SK-N-SH treated with all-trans-retinoic acid at 6 μM for 48 hours (cell line): ENCODE measurements at regions not wholly inside any gene's neighbourhood (a gene's known extent, or its start where the extent isn't known, plus 50 kb on each side); places are given as distances from the start of the nearest gene placed in this dataset.

ENCODE experiments used
- ATAC-seq: fragments of 200-7000 bp; cut with Tn5 transposase; 3 replicates; pipeline ENCODE4 v1.9.1; 2020; ENCODE audit warnings: mild to moderate bottlenecking, moderate library complexity
- ARNTL ChIP-seq: fragments of 450-650 bp; formaldehyde crosslinking; IDR thresholded peaks from 2 replicates; pipeline ENCODE4 v1.5.0; 2020; ENCODE audit warnings: low read depth, mild to moderate bottlenecking, moderate library complexity, borderline replicate concordance
- BACH2 ChIP-seq: fragments of 250-450 bp; sonication (Bioruptor Pico); IDR thresholded peaks from 2 replicates; pipeline ENCODE4 v1.9.0; 2021; ENCODE audit warnings: mild to moderate bottlenecking, borderline replicate concordance
- CSDC2 ChIP-seq: fragments of 250-450 bp; sonication (Bioruptor Pico); IDR thresholded peaks from 2 replicates; pipeline ENCODE4 v1.5.0; 2020; ENCODE audit warnings: mild to moderate bottlenecking, moderate library complexity
- ESRRG ChIP-seq: fragments of 250-450 bp; sonication (Bioruptor Pico); IDR thresholded peaks from 2 replicates; pipeline ENCODE4 v1.6.1; 2021; ENCODE audit warnings: mild to moderate bottlenecking
- GLIS3 ChIP-seq: fragments of 250-450 bp; sonication (Bioruptor Pico); IDR thresholded peaks from 2 replicates; pipeline ENCODE4 v1.5.0; 2020; ENCODE audit warnings: mild to moderate bottlenecking, moderate library complexity
- ISL1 ChIP-seq: fragments of 250-450 bp; sonication (Bioruptor Pico); IDR thresholded peaks from 2 replicates; pipeline ENCODE4 v2.1.2; 2022; ENCODE audit warnings: mild to moderate bottlenecking, moderate library complexity
- OSR1 ChIP-seq: fragments of 250-450 bp; sonication (Bioruptor Pico); IDR thresholded peaks from 2 replicates; pipeline ENCODE4 v1.8.0; 2022; ENCODE audit warnings: moderate library complexity, mild to moderate bottlenecking, inconsistent platforms
- PPARA ChIP-seq: fragments of 250-450 bp; sonication (Bioruptor Pico); IDR thresholded peaks from 2 replicates; pipeline ENCODE4 v1.5.0; 2020; ENCODE audit warnings: mild to moderate bottlenecking, borderline replicate concordance
- RARB ChIP-seq: fragments of 250-450 bp; sonication (Bioruptor Pico); IDR thresholded peaks from 2 replicates; pipeline ENCODE4 v1.8.0; 2021; ENCODE audit warnings: mild to moderate bottlenecking, moderate library complexity
- SNAI2 ChIP-seq: fragments of 250-450 bp; sonication (Bioruptor Pico); IDR thresholded peaks from 2 replicates; pipeline ENCODE4 v1.5.0; 2020; ENCODE audit warnings: mild to moderate bottlenecking, moderate library complexity
- TCF4 ChIP-seq: fragments of 250-450 bp; sonication (Bioruptor Pico); IDR thresholded peaks from 2 replicates; pipeline ENCODE4 v1.8.0; 2021; ENCODE audit warnings: mild to moderate bottlenecking, moderate library complexity, borderline replicate concordance
- TOX ChIP-seq: fragments of 250-450 bp; sonication (Bioruptor Pico); IDR thresholded peaks from 2 replicates; pipeline ENCODE4 v1.8.0; 2021; ENCODE audit warnings: mild to moderate bottlenecking, moderate library complexity, borderline replicate concordance
- ZC3H10 ChIP-seq: fragments of 250-450 bp; sonication (Bioruptor Pico); IDR thresholded peaks from 2 replicates; pipeline ENCODE4 v1.5.1; 2021; ENCODE audit warnings: mild to moderate bottlenecking, moderate library complexity
- ZNF565 ChIP-seq: fragments of 450-650 bp; formaldehyde crosslinking; conservative IDR thresholded peaks from 2 replicates; pipeline ENCODE4 v1.5.0; 2020; ENCODE audit warnings: low read depth, mild to moderate bottlenecking, moderate library complexity
- ZNF70 ChIP-seq: fragments of 450-650 bp; formaldehyde crosslinking; IDR thresholded peaks from 2 replicates; pipeline ENCODE4 v1.5.0; 2020; ENCODE audit warnings: mild to moderate bottlenecking, moderate library complexity
- ZNF8 ChIP-seq: fragments of 450-650 bp; formaldehyde crosslinking; IDR thresholded peaks from 2 replicates; pipeline ENCODE4 v1.5.0; 2020; ENCODE audit warnings: mild to moderate bottlenecking, moderate library complexity
- TF ChIP-seq, protein P1 (sequence below): fragments of 250-450 bp; sonication (Bioruptor Pico); IDR thresholded peaks from 2 replicates; pipeline ENCODE4 v1.5.0; 2020; ENCODE audit warnings: mild to moderate bottlenecking, moderate library complexity
- TF ChIP-seq, protein P2 (sequence below): fragments of 250-450 bp; sonication (Bioruptor Pico); IDR thresholded peaks from 2 replicates; pipeline ENCODE4 v1.5.1; 2020; ENCODE audit warnings: low read depth, mild to moderate bottlenecking, moderate library complexity
- TF ChIP-seq, protein P3 (sequence below): fragments of 250-450 bp; sonication (Bioruptor Pico); IDR thresholded peaks from 2 replicates; pipeline ENCODE4 v1.8.0; 2020; ENCODE audit warnings: mild to moderate bottlenecking, moderate library complexity, borderline replicate concordance
- TF ChIP-seq, protein P4 (sequence below): fragments of 250-450 bp; sonication (Bioruptor Pico); IDR thresholded peaks from 2 replicates; pipeline ENCODE4 v1.5.1; 2021; ENCODE audit warnings: mild to moderate bottlenecking, moderate library complexity
- TF ChIP-seq, protein P5 (sequence below): fragments of 250-450 bp; sonication (Bioruptor Pico); IDR thresholded peaks from 2 replicates; pipeline ENCODE4 v1.8.0; 2021; ENCODE audit warnings: low read depth, mild to moderate bottlenecking, moderate library complexity, borderline replicate concordance

DNA sequence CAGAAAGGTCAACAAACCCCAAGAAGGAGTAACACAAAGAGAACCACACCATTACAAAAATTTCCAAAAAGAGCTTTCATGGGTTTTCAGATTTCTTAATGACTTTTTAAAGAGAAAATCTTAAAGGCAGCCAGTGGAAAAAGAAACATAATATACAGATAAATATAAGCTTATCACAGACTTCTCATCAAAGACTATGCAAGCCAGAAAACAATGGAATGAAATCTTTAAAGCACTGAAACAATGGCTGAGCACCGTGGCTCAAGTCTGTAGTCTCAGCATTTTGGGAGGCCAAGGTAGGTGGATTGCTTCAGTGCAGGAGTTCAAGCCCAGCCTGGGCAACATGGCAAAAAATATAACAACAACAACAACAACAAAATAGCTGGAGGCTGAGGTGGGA lies 237.4 kb downstream of the CYP26B1 start:
- no peak for ATAC-seq
- TF ChIP-seq, protein P1, sequence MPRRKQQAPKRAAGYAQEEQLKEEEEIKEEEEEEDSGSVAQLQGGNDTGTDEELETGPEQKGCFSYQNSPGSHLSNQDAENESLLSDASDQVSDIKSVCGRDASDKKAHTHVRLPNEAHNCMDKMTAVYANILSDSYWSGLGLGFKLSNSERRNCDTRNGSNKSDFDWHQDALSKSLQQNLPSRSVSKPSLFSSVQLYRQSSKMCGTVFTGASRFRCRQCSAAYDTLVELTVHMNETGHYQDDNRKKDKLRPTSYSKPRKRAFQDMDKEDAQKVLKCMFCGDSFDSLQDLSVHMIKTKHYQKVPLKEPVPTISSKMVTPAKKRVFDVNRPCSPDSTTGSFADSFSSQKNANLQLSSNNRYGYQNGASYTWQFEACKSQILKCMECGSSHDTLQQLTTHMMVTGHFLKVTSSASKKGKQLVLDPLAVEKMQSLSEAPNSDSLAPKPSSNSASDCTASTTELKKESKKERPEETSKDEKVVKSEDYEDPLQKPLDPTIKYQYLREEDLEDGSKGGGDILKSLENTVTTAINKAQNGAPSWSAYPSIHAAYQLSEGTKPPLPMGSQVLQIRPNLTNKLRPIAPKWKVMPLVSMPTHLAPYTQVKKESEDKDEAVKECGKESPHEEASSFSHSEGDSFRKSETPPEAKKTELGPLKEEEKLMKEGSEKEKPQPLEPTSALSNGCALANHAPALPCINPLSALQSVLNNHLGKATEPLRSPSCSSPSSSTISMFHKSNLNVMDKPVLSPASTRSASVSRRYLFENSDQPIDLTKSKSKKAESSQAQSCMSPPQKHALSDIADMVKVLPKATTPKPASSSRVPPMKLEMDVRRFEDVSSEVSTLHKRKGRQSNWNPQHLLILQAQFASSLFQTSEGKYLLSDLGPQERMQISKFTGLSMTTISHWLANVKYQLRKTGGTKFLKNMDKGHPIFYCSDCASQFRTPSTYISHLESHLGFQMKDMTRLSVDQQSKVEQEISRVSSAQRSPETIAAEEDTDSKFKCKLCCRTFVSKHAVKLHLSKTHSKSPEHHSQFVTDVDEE = no peak
- TF ChIP-seq TOX (CRISPR knock-in tag) (no peak), ISL1 (CRISPR knock-in tag) (no peak), RARB (no peak)
- TF ChIP-seq, protein P2, sequence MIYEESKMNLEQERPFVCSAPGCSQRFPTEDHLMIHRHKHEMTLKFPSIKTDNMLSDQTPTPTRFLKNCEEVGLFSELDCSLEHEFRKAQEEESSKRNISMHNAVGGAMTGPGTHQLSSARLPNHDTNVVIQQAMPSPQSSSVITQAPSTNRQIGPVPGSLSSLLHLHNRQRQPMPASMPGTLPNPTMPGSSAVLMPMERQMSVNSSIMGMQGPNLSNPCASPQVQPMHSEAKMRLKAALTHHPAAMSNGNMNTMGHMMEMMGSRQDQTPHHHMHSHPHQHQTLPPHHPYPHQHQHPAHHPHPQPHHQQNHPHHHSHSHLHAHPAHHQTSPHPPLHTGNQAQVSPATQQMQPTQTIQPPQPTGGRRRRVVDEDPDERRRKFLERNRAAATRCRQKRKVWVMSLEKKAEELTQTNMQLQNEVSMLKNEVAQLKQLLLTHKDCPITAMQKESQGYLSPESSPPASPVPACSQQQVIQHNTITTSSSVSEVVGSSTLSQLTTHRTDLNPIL (CRISPR knock-in tag) = no peak

DNA sequence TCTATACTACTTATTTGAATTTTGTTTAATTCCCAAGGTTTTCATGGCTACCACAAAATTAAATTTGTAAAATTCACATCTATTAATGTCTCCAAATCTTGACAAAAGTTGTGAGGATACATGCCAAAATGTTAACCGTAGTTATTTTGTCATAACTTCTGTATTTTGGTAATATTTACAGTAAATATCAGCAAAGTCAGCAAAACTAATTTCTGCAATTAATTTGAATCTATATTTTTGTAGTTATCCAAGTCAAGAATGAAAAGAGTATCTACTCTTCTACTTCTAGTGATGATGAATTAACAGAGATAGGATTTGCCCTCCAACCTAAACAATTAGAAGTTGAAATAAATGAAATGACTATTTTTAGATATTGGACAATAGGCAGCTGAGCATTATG lies 238.9 kb downstream of the CYP26B1 start:
- no peak for ATAC-seq

DNA sequence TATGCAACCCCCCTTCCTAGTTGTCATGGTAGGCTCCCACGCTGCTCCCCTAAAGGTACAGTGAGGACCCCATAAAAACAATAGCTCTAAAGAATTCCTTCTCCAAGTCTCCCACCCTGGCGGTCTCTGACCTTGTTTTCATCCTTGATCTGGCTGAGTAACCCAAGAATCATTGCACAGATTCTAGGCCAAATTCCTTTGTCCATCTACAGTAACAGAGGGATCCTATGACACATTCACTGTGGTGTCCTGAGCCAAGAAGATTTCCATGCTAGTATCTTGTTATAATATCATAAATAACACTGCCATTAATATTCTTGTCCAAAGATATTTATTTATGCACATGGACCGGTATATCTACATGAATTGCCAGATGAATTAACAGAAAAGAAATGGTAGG lies 240.2 kb downstream of the CYP26B1 start:
- ATAC-seq = no peak
- TF ChIP-seq, protein P1 = no peak
- TF ChIP-seq, protein P3, sequence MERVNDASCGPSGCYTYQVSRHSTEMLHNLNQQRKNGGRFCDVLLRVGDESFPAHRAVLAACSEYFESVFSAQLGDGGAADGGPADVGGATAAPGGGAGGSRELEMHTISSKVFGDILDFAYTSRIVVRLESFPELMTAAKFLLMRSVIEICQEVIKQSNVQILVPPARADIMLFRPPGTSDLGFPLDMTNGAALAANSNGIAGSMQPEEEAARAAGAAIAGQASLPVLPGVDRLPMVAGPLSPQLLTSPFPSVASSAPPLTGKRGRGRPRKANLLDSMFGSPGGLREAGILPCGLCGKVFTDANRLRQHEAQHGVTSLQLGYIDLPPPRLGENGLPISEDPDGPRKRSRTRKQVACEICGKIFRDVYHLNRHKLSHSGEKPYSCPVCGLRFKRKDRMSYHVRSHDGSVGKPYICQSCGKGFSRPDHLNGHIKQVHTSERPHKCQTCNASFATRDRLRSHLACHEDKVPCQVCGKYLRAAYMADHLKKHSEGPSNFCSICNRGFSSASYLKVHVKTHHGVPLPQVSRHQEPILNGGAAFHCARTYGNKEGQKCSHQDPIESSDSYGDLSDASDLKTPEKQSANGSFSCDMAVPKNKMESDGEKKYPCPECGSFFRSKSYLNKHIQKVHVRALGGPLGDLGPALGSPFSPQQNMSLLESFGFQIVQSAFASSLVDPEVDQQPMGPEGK = no peak
- TF ChIP-seq ZNF8 (no peak), ESRRG (CRISPR knock-in tag) (no peak), ZNF70 (CRISPR knock-in tag) (no peak)

More for the DNA sequence above, 238.9 kb downstream of the CYP26B1 start:
- TF ChIP-seq BACH2 (no peak), ZC3H10 (no peak), OSR1 (CRISPR knock-in tag) (no peak), ISL1 (CRISPR knock-in tag) (no peak), ZNF70 (CRISPR knock-in tag) (no peak), GLIS3 (no peak), ZNF8 (no peak), SNAI2 (CRISPR knock-in tag) (no peak), ESRRG (CRISPR knock-in tag) (no peak), ARNTL (CRISPR knock-in tag) (no peak), TCF4 (CRISPR knock-in tag) (no peak), TOX (CRISPR knock-in tag) (no peak), PPARA (no peak), CSDC2 (CRISPR knock-in tag) (no peak), RARB (no peak), ZNF565 (no peak)
- TF ChIP-seq, protein P1 = no peak
- TF ChIP-seq, protein P2 (CRISPR knock-in tag) = no peak
- TF ChIP-seq, protein P4, sequence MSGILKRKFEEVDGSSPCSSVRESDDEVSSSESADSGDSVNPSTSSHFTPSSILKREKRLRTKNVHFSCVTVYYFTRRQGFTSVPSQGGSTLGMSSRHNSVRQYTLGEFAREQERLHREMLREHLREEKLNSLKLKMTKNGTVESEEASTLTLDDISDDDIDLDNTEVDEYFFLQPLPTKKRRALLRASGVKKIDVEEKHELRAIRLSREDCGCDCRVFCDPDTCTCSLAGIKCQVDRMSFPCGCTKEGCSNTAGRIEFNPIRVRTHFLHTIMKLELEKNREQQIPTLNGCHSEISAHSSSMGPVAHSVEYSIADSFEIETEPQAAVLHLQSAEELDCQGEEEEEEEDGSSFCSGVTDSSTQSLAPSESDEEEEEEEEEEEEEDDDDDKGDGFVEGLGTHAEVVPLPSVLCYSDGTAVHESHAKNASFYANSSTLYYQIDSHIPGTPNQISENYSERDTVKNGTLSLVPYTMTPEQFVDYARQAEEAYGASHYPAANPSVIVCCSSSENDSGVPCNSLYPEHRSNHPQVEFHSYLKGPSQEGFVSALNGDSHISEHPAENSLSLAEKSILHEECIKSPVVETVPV (CRISPR knock-in tag) = no peak
- TF ChIP-seq, protein P5, sequence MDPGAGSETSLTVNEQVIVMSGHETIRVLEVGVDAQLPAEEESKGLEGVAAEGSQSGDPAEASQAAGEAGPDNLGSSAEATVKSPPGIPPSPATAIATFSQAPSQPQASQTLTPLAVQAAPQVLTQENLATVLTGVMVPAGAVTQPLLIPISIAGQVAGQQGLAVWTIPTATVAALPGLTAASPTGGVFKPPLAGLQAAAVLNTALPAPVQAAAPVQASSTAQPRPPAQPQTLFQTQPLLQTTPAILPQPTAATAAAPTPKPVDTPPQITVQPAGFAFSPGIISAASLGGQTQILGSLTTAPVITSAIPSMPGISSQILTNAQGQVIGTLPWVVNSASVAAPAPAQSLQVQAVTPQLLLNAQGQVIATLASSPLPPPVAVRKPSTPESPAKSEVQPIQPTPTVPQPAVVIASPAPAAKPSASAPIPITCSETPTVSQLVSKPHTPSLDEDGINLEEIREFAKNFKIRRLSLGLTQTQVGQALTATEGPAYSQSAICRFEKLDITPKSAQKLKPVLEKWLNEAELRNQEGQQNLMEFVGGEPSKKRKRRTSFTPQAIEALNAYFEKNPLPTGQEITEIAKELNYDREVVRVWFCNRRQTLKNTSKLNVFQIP (CRISPR knock-in tag) = no peak
